ENCODE measurements at regions not wholly inside any gene's neighbourhood (a gene's known extent, or its start where the extent isn't known, plus 50 kb on each side); places are given as distances from the start of the nearest gene placed in this dataset.

- TF ChIP-seq CTCF (IDR thresholded peaks at IDR 0.05): no peak
- no peak for TF ChIP-seq POLR2A (IDR thresholded peaks at IDR 0.05)
These were observed 102.2 kb downstream of the BARHL2 start for GRCh38 chr1:90614872-90615271.
